Astrocyte (in vitro differentiated cells and primary cell): ENCODE measurements at regions not wholly inside any gene's neighbourhood (a gene's known extent, or its start where the extent isn't known, plus 50 kb on each side); places are given as distances from the start of the nearest gene placed in this dataset.

ENCODE experiments used
- DNase-seq: peaks from one replicate; pipeline ENCODE4 v3.0.0-alpha.2; 2010; ENCODE audit warnings: low read depth
- FAIRE-seq: peaks from 2 replicates; lab custom pipeline; 2011; peaks lifted over from hg19 to GRCh38; lab: Jason Lieb, UNC
- H2AFZ ChIP-seq: 2 replicates; pipeline ENCODE4 v1.6.0; 2012; ENCODE audit warnings: low read depth, low read length, inconsistent platforms
- H3K27ac ChIP-seq: 2 replicates; pipeline ENCODE4 v1.5.1; 2011; ENCODE audit warnings: low read depth, low read length, inconsistent platforms
- H3K27me3 ChIP-seq: 2 replicates; pipeline ENCODE4 v1.6.0; 2011; ENCODE audit warnings: low read length, inconsistent platforms; ENCODE audit not compliant: insufficient read depth
- H3K36me3 ChIP-seq: 2 replicates; pipeline ENCODE4 v1.5.1; 2011; ENCODE audit warnings: low read length, inconsistent platforms; ENCODE audit not compliant: insufficient read depth
- H3K4me1 ChIP-seq: 2 replicates; pipeline ENCODE4 v1.5.1; 2011; ENCODE audit warnings: low read length, inconsistent platforms; ENCODE audit not compliant: insufficient read depth
- H3K4me2 ChIP-seq: 2 replicates; pipeline ENCODE4 v1.6.0; 2012; ENCODE audit warnings: low read length, inconsistent platforms
- H3K4me3 ChIP-seq: 2 replicates; pipeline ENCODE4 v1.5.1; 2011; ENCODE audit warnings: low read depth, mild to moderate bottlenecking, low read length, inconsistent platforms; ENCODE audit not compliant: insufficient read depth
- H3K79me2 ChIP-seq: 2 replicates; pipeline ENCODE4 v1.6.0; 2012; ENCODE audit warnings: mild to moderate bottlenecking, low read length, inconsistent platforms; ENCODE audit not compliant: insufficient read depth
- H3K9ac ChIP-seq: 2 replicates; pipeline ENCODE4 v1.6.0; 2012; ENCODE audit warnings: mild to moderate bottlenecking, low read length, inconsistent platforms
- H3K9me3 ChIP-seq: 2 replicates; pipeline ENCODE4 v1.5.1; 2012; ENCODE audit warnings: low read depth, mild to moderate bottlenecking, low read length, inconsistent platforms; ENCODE audit not compliant: insufficient read depth
- H4K20me1 ChIP-seq: 2 replicates; pipeline ENCODE4 v1.6.0; 2012; ENCODE audit warnings: low read length, inconsistent platforms; ENCODE audit not compliant: insufficient read depth
- H3K27ac Mint-ChIP-seq: one replicate; pipeline ENCODE4 v1.8.0; 2021; ENCODE audit warnings: mild to moderate bottlenecking, mixed read lengths; ENCODE audit not compliant: unreplicated experiment
- H3K27me3 Mint-ChIP-seq: one replicate; pipeline ENCODE4 v1.8.0; 2021; ENCODE audit warnings: low read depth, mixed read lengths; ENCODE audit not compliant: unreplicated experiment
- H3K36me3 Mint-ChIP-seq: one replicate; pipeline ENCODE4 v1.8.0; 2021; ENCODE audit warnings: low read depth, mixed read lengths; ENCODE audit not compliant: unreplicated experiment
- H3K4me1 Mint-ChIP-seq: one replicate; pipeline ENCODE4 v1.8.0; 2021; ENCODE audit warnings: low read depth, mixed read lengths; ENCODE audit not compliant: unreplicated experiment
- H3K4me3 Mint-ChIP-seq: one replicate; pipeline ENCODE4 v1.8.0; 2021; ENCODE audit warnings: mild to moderate bottlenecking, moderate library complexity, mixed read lengths; ENCODE audit not compliant: unreplicated experiment
- H3K9me3 Mint-ChIP-seq: one replicate; pipeline ENCODE4 v1.8.0; 2021; ENCODE audit warnings: mild to moderate bottlenecking, mixed read lengths; ENCODE audit not compliant: unreplicated experiment
- CTCF ChIP-seq: IDR thresholded peaks from 2 replicates; pipeline ENCODE4 v1.5.1; 2011; ENCODE audit warnings: low read depth, mild to moderate bottlenecking, inconsistent platforms, low read length, moderate library complexity; ENCODE audit not compliant: insufficient read depth
- EZH2 ChIP-seq: IDR thresholded peaks from 2 replicates; pipeline ENCODE4 v1.6.1; 2012; ENCODE audit warnings: mild to moderate bottlenecking, low read length, inconsistent platforms; ENCODE audit not compliant: insufficient read depth

GRCh38 chr2:4122726-4123125 is 419.4 kb downstream of the DCDC2C start:
- no peaks in the 10 kb centered on the region for H3K4me1 Mint-ChIP-seq
- FAIRE-seq (no peak), DNase-seq (no peak)
- Histone ChIP-seq H3K4me2 (no peak overlapping the region), H3K4me1 (no peaks in the 10 kb centered on the region), H3K36me3 (no peaks in the 10 kb centered on the region), H3K27ac (no peak overlapping the region), H3K9me3 (no peaks in the 10 kb centered on the region), H3K27me3 (no peaks in the 10 kb centered on the region), H3K9ac (no peak overlapping the region), H2AFZ (no peak overlapping the region), H3K4me3 (no peak overlapping the region), H4K20me1 (no peaks in the 10 kb centered on the region), H3K79me2 (no peaks in the 10 kb centered on the region)
- no peaks in the 10 kb centered on the region for H3K27me3 Mint-ChIP-seq
- no peaks in the 10 kb centered on the region for H3K36me3 Mint-ChIP-seq
- no peak overlapping the region for H3K27ac Mint-ChIP-seq
- no peak overlapping the region for H3K4me3 Mint-ChIP-seq
- TF ChIP-seq EZH2 (no peak), CTCF (no peak)
- no peaks in the 10 kb centered on the region for H3K9me3 Mint-ChIP-seq

- Histone ChIP-seq H4K20me1 (no peaks in the 10 kb centered on the region), H3K27ac (no peak overlapping the region), H2AFZ (no peak overlapping the region), H3K4me2 (no peak overlapping the region), H3K4me3 (no peak overlapping the region), H3K79me2 (no peaks in the 10 kb centered on the region), H3K9ac (no peak overlapping the region), H3K36me3 (no peaks in the 10 kb centered on the region), H3K4me1 (no peaks in the 10 kb centered on the region), H3K27me3 (no peaks in the 10 kb centered on the region), H3K9me3 (peaks cover 4% of the 10 kb centered on the region)
- peaks cover 9% of the 10 kb centered on the region for H3K9me3 Mint-ChIP-seq
- no peaks in the 10 kb centered on the region for H3K36me3 Mint-ChIP-seq
- H3K27ac Mint-ChIP-seq: no peak overlapping the region
- H3K27me3 Mint-ChIP-seq: no peaks in the 10 kb centered on the region
- FAIRE-seq: no peak
- no peaks in the 10 kb centered on the region for H3K4me1 Mint-ChIP-seq
- TF ChIP-seq EZH2: no peak
- TF ChIP-seq CTCF: no peak
- DNase-seq: no peak
- H3K4me3 Mint-ChIP-seq: no peak overlapping the region
Measured at GRCh38 chr2:4130651-4131050, 427.3 kb downstream of the DCDC2C start.

GRCh38 chr2:4134551-4135550 is 431.5 kb downstream of the DCDC2C start:
- H3K36me3 Mint-ChIP-seq: no peaks in the 10 kb centered on the region
- TF ChIP-seq CTCF (no peak), EZH2 (no peak)
- no peaks in the 10 kb centered on the region for H4K20me1 ChIP-seq
- H3K9me3 ChIP-seq: peaks cover 4% of the 10 kb centered on the region
- H3K9ac ChIP-seq: no peak overlapping the region
- no peak overlapping the region for H3K4me3 ChIP-seq
- no peak overlapping the region for H3K27ac ChIP-seq
- H2AFZ ChIP-seq: no peak overlapping the region
- no peaks in the 10 kb centered on the region for H3K79me2 ChIP-seq
- peaks cover 3% of the 10 kb centered on the region for H3K9me3 Mint-ChIP-seq
- H3K27me3 ChIP-seq: no peaks in the 10 kb centered on the region
- no peak overlapping the region for H3K4me2 ChIP-seq
- no peaks in the 10 kb centered on the region for H3K36me3 ChIP-seq
- no peak overlapping the region for H3K4me3 Mint-ChIP-seq
- H3K27me3 Mint-ChIP-seq: no peaks in the 10 kb centered on the region
- DNase-seq: no peak
- no peak overlapping the region for H3K27ac Mint-ChIP-seq
- H3K4me1 ChIP-seq: no peaks in the 10 kb centered on the region
- H3K4me1 Mint-ChIP-seq: no peaks in the 10 kb centered on the region
- no peak for FAIRE-seq
